ENCODE measurements at regions not wholly inside any gene's neighbourhood (a gene's known extent, or its start where the extent isn't known, plus 50 kb on each side); places are given as distances from the start of the nearest gene placed in this dataset.

- TF ChIP-seq ZNF217 (CRISPR knock-in tag; IDR thresholded peaks at IDR 0.05) = no peak
- no peak for TF ChIP-seq MCM7 (IDR thresholded peaks at IDR 0.05)
- TF ChIP-seq NUFIP1 (IDR thresholded peaks at IDR 0.05; ENCODE audit: partially characterized antibody) = no peak
- TF ChIP-seq USF1 (CRISPR knock-in tag; IDR thresholded peaks at IDR 0.05) = no peak
- no peak for TF ChIP-seq MAFK (IDR thresholded peaks at IDR 0.05; ENCODE audit: low read length)
- TF ChIP-seq HINFP (tag; conservative IDR thresholded peaks at IDR 0.05; ENCODE audit: low read depth) = no peak
These were observed 225.8 kb downstream of the RNF152 start for GRCh38 chr18:61666876-61667590.

All from K562 (cell line).